ENCODE measurements at regions not wholly inside any gene's neighbourhood (a gene's known extent, or its start where the extent isn't known, plus 50 kb on each side); places are given as distances from the start of the nearest gene placed in this dataset.
"Not testable (repeated sequence)": the region's sequence is repeated elsewhere in the genome, so short reads cannot be mapped to it uniquely, and the experiment has no call there.

- no TSS peak for BruUV-seq (replicated peaks)
- Histone ChIP-seq H3K36me3 (ENCODE audit: control insufficient read depth, insufficient read depth, low read length) (no peaks in the 10 kb centered on the region), H3K4me3 (ENCODE audit: low read depth in 2 of 2, low read length in 2 of 2) (no peak overlapping the region), H3K9me3 (ENCODE audit: control insufficient read depth, insufficient read depth, low read depth, low read length) (no peaks in the 10 kb centered on the region), H3K4me1 (ENCODE audit: control insufficient read depth, insufficient read depth, low read length) (no peaks in the 10 kb centered on the region), H3K27me3 (ENCODE audit: control insufficient read depth, insufficient read depth, low read length) (no peaks in the 10 kb centered on the region), H3K27ac (ENCODE audit: low read length) (no peak overlapping the region)
- TF ChIP-seq TCF7L2 (IDR thresholded peaks at IDR 0.05; ENCODE audit: low read depth, low read length) (no peak), CTCF (IDR thresholded peaks at IDR 0.05) (no peak), REST (IDR thresholded peaks at IDR 0.05; ENCODE audit: insufficient read depth in 1 of 2, low read depth in 2 of 2, low read length in 1 of 2) (no peak), POLR2AphosphoS5 (IDR thresholded peaks at IDR 0.05; ENCODE audit: low read depth, low read length) (no peak), SIN3A (IDR thresholded peaks at IDR 0.05; ENCODE audit: borderline replicate concordance, insufficient read depth, low read depth, low read length) (no peak)
- ChIA-PET POLR2A (interaction anchor here (0.6 kb wide), 1 partner anchor 12 kb away, joined by 3 read pairs; no protein-coding TSS in a partner anchor), CTCF (no interaction called here)
- intact Hi-C loops (cut with micrococcal nuclease; ENCODE audit: unreplicated experiment) (no loop called here), in situ Hi-C loops (cut with HindIII; ENCODE audit: low pct_unique_long_range_greater_than_20kb, low sequenced_read_pairs) (no loop called here)
- DNase-seq (ENCODE audit: low read depth, low spot score) = no peak
- ATAC-seq = no peak
These were observed 152.9 kb upstream of the E2F7 start for GRCh38 chr12:77218278-77218677.

- intact Hi-C loops (cut with micrococcal nuclease; ENCODE audit: unreplicated experiment) = not testable (repeated sequence)
These were observed 150.8 kb upstream of the E2F7 start for GRCh38 chr12:77216136-77216535.

GRCh38 chr12:77214136-77214535, 148.8 kb upstream of the E2F7 start:
- Histone ChIP-seq H3K4me3 (ENCODE audit: low read depth in 2 of 2, low read length in 2 of 2) (no peak overlapping the region), H3K9me3 (ENCODE audit: control insufficient read depth, insufficient read depth, low read depth, low read length) (no peaks in the 10 kb centered on the region), H3K27me3 (ENCODE audit: control insufficient read depth, insufficient read depth, low read length) (no peaks in the 10 kb centered on the region), H3K4me1 (ENCODE audit: control insufficient read depth, insufficient read depth, low read length) (no peaks in the 10 kb centered on the region), H3K27ac (ENCODE audit: low read length) (no peak overlapping the region), H3K36me3 (ENCODE audit: control insufficient read depth, insufficient read depth, low read length) (no peaks in the 10 kb centered on the region)
- BruUV-seq (replicated peaks) = no TSS peak
- DNase-seq (ENCODE audit: low read depth, low spot score) (no peak), ATAC-seq (no peak)
- intact Hi-C loops (cut with micrococcal nuclease; ENCODE audit: unreplicated experiment) (no loop called here), in situ Hi-C loops (cut with HindIII; ENCODE audit: low pct_unique_long_range_greater_than_20kb, low sequenced_read_pairs) (no loop called here)
- POLR2A ChIA-PET = no interaction called here
- no peak for TF ChIP-seq POLR2AphosphoS5 (IDR thresholded peaks at IDR 0.05; ENCODE audit: low read depth, low read length)
- TF ChIP-seq CTCF (IDR thresholded peaks at IDR 0.05) = no peak
- no peak for TF ChIP-seq SIN3A (IDR thresholded peaks at IDR 0.05; ENCODE audit: borderline replicate concordance, insufficient read depth, low read depth, low read length)
- no peak for TF ChIP-seq REST (IDR thresholded peaks at IDR 0.05; ENCODE audit: insufficient read depth in 1 of 2, low read depth in 2 of 2, low read length in 1 of 2)
- TF ChIP-seq TCF7L2 (IDR thresholded peaks at IDR 0.05; ENCODE audit: low read depth, low read length) = no peak
- CTCF ChIA-PET = no interaction called here

More at GRCh38 chr12:77216136-77216535, 150.8 kb upstream of the E2F7 start:
- H3K4me1 ChIP-seq (ENCODE audit: control insufficient read depth, insufficient read depth, low read length); POLR2A ChIA-PET; H3K9me3 ChIP-seq (ENCODE audit: control insufficient read depth, insufficient read depth, low read depth, low read length); CTCF ChIA-PET; H3K27me3 ChIP-seq (ENCODE audit: control insufficient read depth, insufficient read depth, low read length); DNase-seq (ENCODE audit: low read depth, low spot score); H3K27ac ChIP-seq (ENCODE audit: low read length); BruUV-seq (replicated peaks); in situ Hi-C loops (cut with HindIII; ENCODE audit: low pct_unique_long_range_greater_than_20kb, low sequenced_read_pairs); ATAC-seq; H3K36me3 ChIP-seq (ENCODE audit: control insufficient read depth, insufficient read depth, low read length); H3K4me3 ChIP-seq (ENCODE audit: low read depth in 2 of 2, low read length in 2 of 2): not testable (repeated sequence)

All from Panc1 (cell line).